Activated gamma-delta T cell treated with anti-CD3 and anti-CD28 coated beads, Interleukin-2, amount 50 U/mL, for 16 hours (primary cell): ENCODE measurements at regions not wholly inside any gene's neighbourhood (a gene's known extent, or its start where the extent isn't known, plus 50 kb on each side); places are given as distances from the start of the nearest gene placed in this dataset.
"Not testable (repeated sequence)": the region's sequence is repeated elsewhere in the genome, so short reads cannot be mapped to it uniquely, and the experiment has no call there.

Experiments used
- DNase-seq: peaks from one replicate; pipeline ENCODE4 v3.0.0-alpha.2; 2020; ENCODE audit warnings: low read depth

- DNase-seq, result no peak
Observed at GRCh38 chr5:124963236-124963919, 216.9 kb upstream of the ZNF608 start.

- DNase-seq, result not testable (repeated sequence)
Observed at GRCh38 chr5:124966741-124967140, 220.3 kb upstream of the ZNF608 start.

- not testable (repeated sequence) for DNase-seq
Observed at GRCh38 chr5:124970381-124970780, 223.9 kb upstream of the ZNF608 start.

- DNase-seq, result no peak
Observed at GRCh38 chr5:124972703-124973102, 226.3 kb upstream of the ZNF608 start.

- no peak for DNase-seq
Observed at GRCh38 chr5:124973661-124974060, 227.2 kb upstream of the ZNF608 start.

- no peak for DNase-seq
Observed at GRCh38 chr5:124976086-124976485, 229.6 kb upstream of the ZNF608 start.

- DNase-seq, result no peak
Observed at GRCh38 chr5:124979251-124979650, 232.8 kb upstream of the ZNF608 start.

- DNase-seq, result no peak
Observed at GRCh38 chr5:124980163-124980941, 233.9 kb upstream of the ZNF608 start.

- no peak for DNase-seq
Observed at GRCh38 chr5:124981901-124982300, 235.5 kb upstream of the ZNF608 start.

GRCh38 chr5:124986170-124986569 lies 239.7 kb upstream of the ZNF608 start:
- DNase-seq, result no peak

- no peak for DNase-seq
Observed at GRCh38 chr5:124986667-124987066, 240.2 kb upstream of the ZNF608 start.

GRCh38 chr5:124987786-124988185 lies 241.3 kb upstream of the ZNF608 start:
- not testable (repeated sequence) for DNase-seq

GRCh38 chr5:124990723-124991122 lies 244.3 kb upstream of the ZNF608 start:
- no peak for DNase-seq

- DNase-seq, result no peak
Observed at GRCh38 chr5:124995421-124995820, 249.0 kb upstream of the ZNF608 start.

- no peak for DNase-seq
Observed at GRCh38 chr5:124996023-124996763, 249.8 kb upstream of the ZNF608 start.

GRCh38 chr5:124996764-124997077 lies 250.3 kb upstream of the ZNF608 start:
- DNase-seq, result no peak

- no peak for DNase-seq
Observed at GRCh38 chr5:124997186-124997893, 250.9 kb upstream of the ZNF608 start.

- DNase-seq, result no peak
Observed at GRCh38 chr5:124998520-124998919, 252.1 kb upstream of the ZNF608 start.

GRCh38 chr5:125002727-125003598 lies 256.5 kb upstream of the ZNF608 start:
- no peak for DNase-seq

- no peak for DNase-seq
Observed at GRCh38 chr5:125004009-125004408, 257.6 kb upstream of the ZNF608 start.

- no peak for DNase-seq
Observed at GRCh38 chr5:125005266-125005665, 258.8 kb upstream of the ZNF608 start.
